ENCODE measurements at regions not wholly inside any gene's neighbourhood (a gene's known extent, or its start where the extent isn't known, plus 50 kb on each side); places are given as distances from the start of the nearest gene placed in this dataset.

DNA sequence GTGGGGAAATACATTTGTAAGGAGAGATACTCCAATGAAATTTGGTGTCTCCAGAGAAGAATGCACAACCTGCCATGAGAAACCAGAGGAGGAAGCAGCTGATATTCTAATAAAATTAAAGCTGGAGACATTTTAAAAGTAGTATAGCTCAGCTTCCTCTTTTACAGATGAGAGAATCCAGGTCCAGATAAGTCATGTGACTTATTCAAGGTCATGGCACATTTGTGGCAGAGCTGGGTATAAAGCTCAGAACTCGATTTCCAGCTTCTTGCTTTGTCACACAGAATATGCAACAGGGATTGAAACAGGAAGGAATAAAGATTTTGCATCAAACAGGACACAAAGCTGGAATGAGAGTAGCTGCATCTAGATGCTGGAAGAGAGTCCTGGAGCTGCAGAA is 174.8 kb downstream of the EMP1 start:
- Histone ChIP-seq H3K36me3 (ENCODE audit: control insufficient read depth in 5 of 5, insufficient read depth in 5 of 5, low read length in 5 of 5) (no peaks in the 10 kb centered on the region), H3K4me1 (ENCODE audit: control insufficient read depth in 5 of 5, insufficient read depth in 5 of 5, low read length in 5 of 5) (peaks cover 0 to 25% (median 12%) of the 10 kb centered on the region in 5 donors)

GRCh38 chr12:13369474-13370056 is 173.0 kb downstream of the EMP1 start:
- H3K9me3 ChIP-seq (ENCODE audit: control insufficient read depth in 5 of 5, low read length in 5 of 5): no peaks in the 10 kb centered on the region
- H3K9ac ChIP-seq (ENCODE audit: low read length in 5 of 5): no peak overlapping the region
- peaks cover 0 to 16% (median 6%) of the 10 kb centered on the region in 5 donors for H3K4me1 ChIP-seq (ENCODE audit: control insufficient read depth in 5 of 5, insufficient read depth in 5 of 5, low read length in 5 of 5)
- no peaks in the 10 kb centered on the region for H3K36me3 ChIP-seq (ENCODE audit: control insufficient read depth in 5 of 5, insufficient read depth in 5 of 5, low read length in 5 of 5)
- no peaks in the 10 kb centered on the region for H3K27me3 ChIP-seq (ENCODE audit: control insufficient read depth in 5 of 5, insufficient read depth in 4 of 5, low read length in 5 of 5)
- H3K27ac ChIP-seq (ENCODE audit: low read depth, low read length): no peak overlapping the region
- no peak overlapping the region for H3K4me3 ChIP-seq (ENCODE audit: low read depth in 1 of 5, low read length in 5 of 5)

More for the DNA sequence above, 174.8 kb downstream of the EMP1 start:
- no peak overlapping the region for H3K9ac ChIP-seq (ENCODE audit: low read length in 5 of 5)
- no peak overlapping the region for H3K27ac ChIP-seq (ENCODE audit: low read depth, low read length)
- no peaks in the 10 kb centered on the region for H3K27me3 ChIP-seq (ENCODE audit: control insufficient read depth in 5 of 5, insufficient read depth in 4 of 5, low read length in 5 of 5)
- no peak overlapping the region for H3K4me3 ChIP-seq (ENCODE audit: low read depth in 1 of 5, low read length in 5 of 5)
- no peaks in the 10 kb centered on the region for H3K9me3 ChIP-seq (ENCODE audit: control insufficient read depth in 5 of 5, low read length in 5 of 5)

DNA sequence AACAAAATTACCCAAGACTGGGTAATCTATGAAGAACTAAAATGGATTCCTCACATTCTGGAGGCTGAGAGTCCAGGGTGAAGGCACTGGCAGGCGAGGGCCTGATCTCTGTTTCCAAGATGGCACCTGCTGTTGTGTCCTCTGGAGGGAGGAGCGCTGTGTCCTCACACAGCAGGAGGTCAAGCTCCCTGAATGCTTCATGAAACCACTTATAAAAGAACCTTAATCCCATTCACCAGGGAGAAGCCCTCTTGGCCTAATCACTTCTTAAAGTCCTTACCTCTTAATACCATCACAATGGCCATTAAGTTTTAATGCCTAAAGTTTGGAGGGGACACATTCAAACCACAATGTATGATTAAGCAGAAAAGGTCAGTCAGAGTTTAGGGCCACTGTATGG is 172.4 kb downstream of the EMP1 start:
- Histone ChIP-seq H3K27ac (ENCODE audit: low read depth, low read length) (no peak overlapping the region), H3K9ac (ENCODE audit: low read length in 5 of 5) (no peak overlapping the region), H3K36me3 (ENCODE audit: control insufficient read depth in 5 of 5, insufficient read depth in 5 of 5, low read length in 5 of 5) (no peaks in the 10 kb centered on the region), H3K27me3 (ENCODE audit: control insufficient read depth in 5 of 5, insufficient read depth in 4 of 5, low read length in 5 of 5) (no peaks in the 10 kb centered on the region), H3K9me3 (ENCODE audit: control insufficient read depth in 5 of 5, low read length in 5 of 5) (no peaks in the 10 kb centered on the region), H3K4me1 (ENCODE audit: control insufficient read depth in 5 of 5, insufficient read depth in 5 of 5, low read length in 5 of 5) (peaks cover 0 to 11% (median 6%) of the 10 kb centered on the region in 5 donors), H3K4me3 (ENCODE audit: low read depth in 1 of 5, low read length in 5 of 5) (no peak overlapping the region)

DNA sequence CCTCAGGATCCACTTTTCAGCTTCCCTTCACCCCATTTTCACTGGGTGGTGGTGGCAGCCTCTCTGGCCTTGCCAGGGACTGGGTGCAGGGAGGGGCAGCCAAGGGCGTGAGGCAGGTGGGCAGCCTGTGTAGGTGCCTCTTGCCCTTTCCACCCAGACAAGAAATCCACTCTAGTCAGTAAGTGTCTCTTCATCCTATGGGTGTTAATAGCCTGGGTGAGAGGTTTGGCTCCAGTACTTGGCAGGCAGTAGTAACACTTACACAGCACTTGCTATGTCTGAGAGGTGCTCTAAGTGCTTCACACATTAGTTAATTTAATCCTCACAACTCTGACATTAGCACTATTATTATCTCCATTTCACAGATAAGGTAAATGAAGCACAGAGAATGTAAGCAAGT is 171.9 kb downstream of the EMP1 start:
- Histone ChIP-seq H3K27me3 (ENCODE audit: control insufficient read depth in 5 of 5, insufficient read depth in 4 of 5, low read length in 5 of 5) (no peaks in the 10 kb centered on the region), H3K27ac (ENCODE audit: low read depth, low read length) (no peak overlapping the region), H3K9me3 (ENCODE audit: control insufficient read depth in 5 of 5, low read length in 5 of 5) (no peaks in the 10 kb centered on the region), H3K36me3 (ENCODE audit: control insufficient read depth in 5 of 5, insufficient read depth in 5 of 5, low read length in 5 of 5) (no peaks in the 10 kb centered on the region), H3K9ac (ENCODE audit: low read length in 5 of 5) (no peak overlapping the region), H3K4me3 (ENCODE audit: low read depth in 1 of 5, low read length in 5 of 5) (no peak overlapping the region), H3K4me1 (ENCODE audit: control insufficient read depth in 5 of 5, insufficient read depth in 5 of 5, low read length in 5 of 5) (peaks cover 0 to 7% (median 5%) of the 10 kb centered on the region in 5 donors)

DNA sequence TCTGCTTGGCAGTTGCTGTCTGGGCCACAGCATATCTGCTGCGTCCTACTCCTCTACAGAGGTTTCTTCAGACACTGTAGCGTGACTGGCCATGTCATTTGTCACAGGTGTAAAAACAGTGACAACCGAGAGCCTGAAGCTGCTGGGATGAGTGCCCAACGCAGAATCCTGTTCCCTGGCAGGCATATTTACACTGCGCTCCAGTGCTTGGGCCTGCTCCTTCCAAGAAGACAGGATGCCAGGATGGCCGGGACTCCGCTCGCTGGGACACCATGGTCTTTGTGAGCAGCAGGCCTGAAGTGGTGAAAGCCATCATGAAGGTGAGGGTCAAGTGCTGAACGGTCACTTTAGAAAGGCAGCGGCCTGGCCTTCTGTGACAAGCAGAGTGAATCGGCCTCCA is 171.4 kb downstream of the EMP1 start:
- Histone ChIP-seq H3K27me3 (ENCODE audit: control insufficient read depth in 5 of 5, insufficient read depth in 4 of 5, low read length in 5 of 5) (no peaks in the 10 kb centered on the region), H3K4me1 (ENCODE audit: control insufficient read depth in 5 of 5, insufficient read depth in 5 of 5, low read length in 5 of 5) (peaks cover 0 to 2% (median under 1%) of the 10 kb centered on the region in 5 donors), H3K9me3 (ENCODE audit: control insufficient read depth in 5 of 5, low read length in 5 of 5) (no peaks in the 10 kb centered on the region), H3K4me3 (ENCODE audit: low read depth in 1 of 5, low read length in 5 of 5) (no peak overlapping the region), H3K36me3 (ENCODE audit: control insufficient read depth in 5 of 5, insufficient read depth in 5 of 5, low read length in 5 of 5) (no peaks in the 10 kb centered on the region), H3K27ac (ENCODE audit: low read depth, low read length) (no peak overlapping the region), H3K9ac (ENCODE audit: low read length in 5 of 5) (no peak overlapping the region)

GRCh38 chr12:13365748-13366366 is 169.3 kb downstream of the EMP1 start:
- Histone ChIP-seq H3K27me3 (ENCODE audit: control insufficient read depth in 5 of 5, insufficient read depth in 4 of 5, low read length in 5 of 5) (no peaks in the 10 kb centered on the region), H3K4me3 (ENCODE audit: low read depth in 1 of 5, low read length in 5 of 5) (no peak overlapping the region), H3K9me3 (ENCODE audit: control insufficient read depth in 5 of 5, low read length in 5 of 5) (no peaks in the 10 kb centered on the region), H3K36me3 (ENCODE audit: control insufficient read depth in 5 of 5, insufficient read depth in 5 of 5, low read length in 5 of 5) (no peaks in the 10 kb centered on the region), H3K27ac (ENCODE audit: low read depth, low read length) (no peak overlapping the region), H3K4me1 (ENCODE audit: control insufficient read depth in 5 of 5, insufficient read depth in 5 of 5, low read length in 5 of 5) (no peaks in the 10 kb centered on the region), H3K9ac (ENCODE audit: low read length in 5 of 5) (no peak overlapping the region)

DNA sequence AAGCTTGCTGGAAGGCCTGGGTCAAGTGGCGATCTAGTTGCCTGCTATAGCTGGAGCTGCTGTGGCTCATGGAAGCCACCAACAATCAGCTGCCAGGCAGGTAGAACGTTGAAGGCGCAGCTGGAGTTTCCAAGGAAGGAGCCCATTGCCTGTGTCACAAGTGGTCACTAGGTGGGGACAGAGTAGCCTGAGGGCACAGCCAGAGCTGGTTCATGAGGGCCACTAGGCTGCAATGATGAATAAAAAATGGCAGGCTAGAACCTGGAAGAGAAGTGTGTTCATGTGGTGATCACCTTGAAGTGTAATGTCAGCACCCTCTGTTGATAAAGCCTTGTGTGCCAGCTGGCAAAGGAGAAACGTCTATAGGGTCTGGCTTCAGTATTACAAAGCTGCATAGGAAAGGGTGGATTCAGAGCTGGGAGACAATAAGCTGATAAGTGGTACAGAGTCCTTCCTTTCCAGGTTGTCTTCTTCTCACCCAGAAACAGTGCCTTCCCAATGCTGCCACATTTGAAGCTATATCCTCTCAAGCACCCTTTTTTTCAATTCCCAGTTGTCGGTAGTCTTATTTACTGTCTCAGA is 165.8 kb downstream of the EMP1 start:
- Histone ChIP-seq H3K4me1 (ENCODE audit: control insufficient read depth in 5 of 5, insufficient read depth in 5 of 5, low read length in 5 of 5) (no peaks in the 10 kb centered on the region), H3K4me3 (ENCODE audit: low read depth in 1 of 5, low read length in 5 of 5) (no peak overlapping the region), H3K27me3 (ENCODE audit: control insufficient read depth in 5 of 5, insufficient read depth in 4 of 5, low read length in 5 of 5) (no peaks in the 10 kb centered on the region), H3K36me3 (ENCODE audit: control insufficient read depth in 5 of 5, insufficient read depth in 5 of 5, low read length in 5 of 5) (no peaks in the 10 kb centered on the region), H3K27ac (ENCODE audit: low read depth, low read length) (no peak overlapping the region), H3K9ac (ENCODE audit: low read length in 5 of 5) (no peak overlapping the region), H3K9me3 (ENCODE audit: control insufficient read depth in 5 of 5, low read length in 5 of 5) (no peaks in the 10 kb centered on the region)

GRCh38 chr12:13359636-13360035 is 163.1 kb downstream of the EMP1 start:
- no peaks in the 10 kb centered on the region for H3K4me1 ChIP-seq (ENCODE audit: control insufficient read depth in 5 of 5, insufficient read depth in 5 of 5, low read length in 5 of 5)
- no peaks in the 10 kb centered on the region for H3K27me3 ChIP-seq (ENCODE audit: control insufficient read depth in 5 of 5, insufficient read depth in 4 of 5, low read length in 5 of 5)
- H3K27ac ChIP-seq (ENCODE audit: low read depth, low read length): no peak overlapping the region
- no peak overlapping the region for H3K4me3 ChIP-seq (ENCODE audit: low read depth in 1 of 5, low read length in 5 of 5)
- no peak overlapping the region for H3K9ac ChIP-seq (ENCODE audit: low read length in 5 of 5)
- no peaks in the 10 kb centered on the region for H3K9me3 ChIP-seq (ENCODE audit: control insufficient read depth in 5 of 5, low read length in 5 of 5)
- no peaks in the 10 kb centered on the region for H3K36me3 ChIP-seq (ENCODE audit: control insufficient read depth in 5 of 5, insufficient read depth in 5 of 5, low read length in 5 of 5)

GRCh38 chr12:13358391-13358905 is 161.9 kb downstream of the EMP1 start:
- no peak overlapping the region for H3K27ac ChIP-seq (ENCODE audit: low read depth, low read length)
- no peaks in the 10 kb centered on the region for H3K36me3 ChIP-seq (ENCODE audit: control insufficient read depth in 5 of 5, insufficient read depth in 5 of 5, low read length in 5 of 5)
- no peak overlapping the region for H3K4me3 ChIP-seq (ENCODE audit: low read depth in 1 of 5, low read length in 5 of 5)
- H3K4me1 ChIP-seq (ENCODE audit: control insufficient read depth in 5 of 5, insufficient read depth in 5 of 5, low read length in 5 of 5): no peaks in the 10 kb centered on the region
- no peaks in the 10 kb centered on the region for H3K9me3 ChIP-seq (ENCODE audit: control insufficient read depth in 5 of 5, low read length in 5 of 5)
- no peak overlapping the region for H3K9ac ChIP-seq (ENCODE audit: low read length in 5 of 5)
- no peaks in the 10 kb centered on the region for H3K27me3 ChIP-seq (ENCODE audit: control insufficient read depth in 5 of 5, insufficient read depth in 4 of 5, low read length in 5 of 5)

GRCh38 chr12:13350946-13351345 is 154.4 kb downstream of the EMP1 start:
- no peaks in the 10 kb centered on the region for H3K4me1 ChIP-seq (ENCODE audit: control insufficient read depth in 5 of 5, insufficient read depth in 5 of 5, low read length in 5 of 5)
- H3K27me3 ChIP-seq (ENCODE audit: control insufficient read depth in 5 of 5, insufficient read depth in 4 of 5, low read length in 5 of 5): no peaks in the 10 kb centered on the region
- H3K36me3 ChIP-seq (ENCODE audit: control insufficient read depth in 5 of 5, insufficient read depth in 5 of 5, low read length in 5 of 5): no peaks in the 10 kb centered on the region
- H3K9me3 ChIP-seq (ENCODE audit: control insufficient read depth in 5 of 5, low read length in 5 of 5): no peaks in the 10 kb centered on the region
- no peak overlapping the region for H3K9ac ChIP-seq (ENCODE audit: low read length in 5 of 5)
- no peak overlapping the region for H3K27ac ChIP-seq (ENCODE audit: low read depth, low read length)
- H3K4me3 ChIP-seq (ENCODE audit: low read depth in 1 of 5, low read length in 5 of 5): no peak overlapping the region

Data from subcutaneous abdominal adipose tissue (tissue), 5 donors.